GM12873 (cell line): ENCODE measurements at regions not wholly inside any gene's neighbourhood (a gene's known extent, or its start where the extent isn't known, plus 50 kb on each side); places are given as distances from the start of the nearest gene placed in this dataset.

Source experiments
- CTCF ChIP-seq: IDR thresholded peaks from 2 replicates; pipeline ENCODE4 v1.5.1; 2012; ENCODE audit warnings: low read depth, mild to moderate bottlenecking, moderate library complexity, low read length, control low read depth; ENCODE audit not compliant: insufficient read depth; ENCODE audit errors: missing control alignments

- no peak for TF ChIP-seq CTCF
Observed at GRCh38 chr2:200089040-200089755, 133.8 kb downstream of the MAIP1 start.

- TF ChIP-seq CTCF = no peak
Observed at GRCh38 chr2:200089756-200090109, 134.4 kb downstream of the MAIP1 start.

GRCh38 chr2:200090683-200091082, 135.3 kb downstream of the MAIP1 start:
- no peak for TF ChIP-seq CTCF

- no peak for TF ChIP-seq CTCF
Observed at GRCh38 chr2:200091126-200091525, 135.7 kb downstream of the MAIP1 start.

- no peak for TF ChIP-seq CTCF
Observed at GRCh38 chr2:200092235-200092634, 136.9 kb downstream of the MAIP1 start.

- no peak for TF ChIP-seq CTCF
Observed at GRCh38 chr2:200095436-200095835, 140.1 kb downstream of the MAIP1 start.

- TF ChIP-seq CTCF = no peak
Observed at GRCh38 chr2:200099256-200099655, 143.9 kb downstream of the MAIP1 start.
